HG02870 (cell line): ENCODE measurements at regions not wholly inside any gene's neighbourhood (a gene's known extent, or its start where the extent isn't known, plus 50 kb on each side); places are given as distances from the start of the nearest gene placed in this dataset.

Experiments used
- ATAC-seq: cut with Tn5 transposase; IDR thresholded peaks from one replicate; pipeline ENCODE4 v1.9.1; 2021; ENCODE audit warnings: mild to moderate bottlenecking, moderate library complexity; ENCODE audit not compliant: unreplicated experiment

GRCh38 chr1:88421997-88422396, 262.1 kb upstream of the PKN2 start:
- no peak for ATAC-seq

- no peak for ATAC-seq
Observed at GRCh38 chr1:88433556-88433955, 250.5 kb upstream of the PKN2 start.

- no peak for ATAC-seq
Observed at GRCh38 chr1:88434836-88435235, 249.2 kb upstream of the PKN2 start.

GRCh38 chr1:88441022-88441421, 243.1 kb upstream of the PKN2 start:
- no peak for ATAC-seq

- no peak for ATAC-seq
Observed at GRCh38 chr1:88451856-88452255, 232.2 kb upstream of the PKN2 start.

GRCh38 chr1:88453295-88453694, 230.8 kb upstream of the PKN2 start:
- no peak for ATAC-seq

- ATAC-seq: no peak
Observed at GRCh38 chr1:88454781-88455180, 229.3 kb upstream of the PKN2 start.

GRCh38 chr1:88455621-88456256, 228.3 kb upstream of the PKN2 start:
- ATAC-seq: no peak

GRCh38 chr1:88457197-88457596, 226.9 kb upstream of the PKN2 start:
- no peak for ATAC-seq

GRCh38 chr1:88461007-88461406, 223.1 kb upstream of the PKN2 start:
- ATAC-seq: no peak

- ATAC-seq: no peak
Observed at GRCh38 chr1:88462096-88462487, 222.0 kb upstream of the PKN2 start.

GRCh38 chr1:88462488-88463261, 221.4 kb upstream of the PKN2 start:
- no peak for ATAC-seq

GRCh38 chr1:88463401-88463985, 220.6 kb upstream of the PKN2 start:
- no peak for ATAC-seq

- ATAC-seq: no peak
Observed at GRCh38 chr1:88466011-88466410, 218.1 kb upstream of the PKN2 start.

- ATAC-seq: no peak
Observed at GRCh38 chr1:88466899-88467580, 217.0 kb upstream of the PKN2 start.

- no peak for ATAC-seq
Observed at GRCh38 chr1:88472298-88472697, 211.8 kb upstream of the PKN2 start.

- ATAC-seq: no peak
Observed at GRCh38 chr1:88472714-88473113, 211.4 kb upstream of the PKN2 start.

- no peak for ATAC-seq
Observed at GRCh38 chr1:88474555-88475304, 209.3 kb upstream of the PKN2 start.

- ATAC-seq: no peak
Observed at GRCh38 chr1:88484881-88485280, 199.2 kb upstream of the PKN2 start.

- ATAC-seq: no peak
Observed at GRCh38 chr1:88488237-88488636, 195.8 kb upstream of the PKN2 start.

GRCh38 chr1:88490676-88491075, 193.4 kb upstream of the PKN2 start:
- ATAC-seq: no peak
